ENCODE measurements at regions not wholly inside any gene's neighbourhood (a gene's known extent, or its start where the extent isn't known, plus 50 kb on each side); places are given as distances from the start of the nearest gene placed in this dataset.

GRCh38 chr7:138204982-138205298 is 128.7 kb downstream of the AKR1D1 start:
- TF ChIP-seq EMX1 (CRISPR knock-in tag; IDR thresholded peaks at IDR 0.05) (no peak), KAT7 (CRISPR knock-in tag; IDR thresholded peaks at IDR 0.05; ENCODE audit: borderline replicate concordance) (no peak), NR3C1 (CRISPR knock-in tag; conservative IDR thresholded peaks at IDR 0.05; ENCODE audit: low read depth) (no peak)
